NCI-H2029 treated with DMSO at 0.1 percent for 48 hours (cell line): ENCODE measurements at regions not wholly inside any gene's neighbourhood (a gene's known extent, or its start where the extent isn't known, plus 50 kb on each side); places are given as distances from the start of the nearest gene placed in this dataset.

Source experiments
- DNase-seq: peaks from one replicate; lab custom pipeline; 2025; lab: John Stamatoyannopoulos, UW

DNA sequence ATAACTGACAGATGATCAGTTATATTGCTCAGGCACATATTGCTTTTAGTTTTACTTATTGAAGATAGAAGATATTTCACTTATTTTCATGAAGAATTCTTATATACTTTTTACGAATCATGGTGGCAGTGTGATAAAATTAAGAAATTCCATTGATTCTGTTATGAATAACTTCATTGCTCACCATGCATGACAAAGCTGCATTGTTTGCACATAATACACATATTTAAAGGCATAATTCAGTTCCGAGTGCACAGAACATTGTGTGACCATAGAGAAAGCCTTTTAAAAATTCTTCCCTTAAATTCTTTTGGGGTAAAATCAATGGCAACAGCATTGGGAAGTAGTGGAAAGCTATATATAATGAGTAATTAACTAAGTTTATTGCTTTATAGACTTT is 82.5 kb upstream of the NAALADL2 start:
- no peak for DNase-seq

DNA sequence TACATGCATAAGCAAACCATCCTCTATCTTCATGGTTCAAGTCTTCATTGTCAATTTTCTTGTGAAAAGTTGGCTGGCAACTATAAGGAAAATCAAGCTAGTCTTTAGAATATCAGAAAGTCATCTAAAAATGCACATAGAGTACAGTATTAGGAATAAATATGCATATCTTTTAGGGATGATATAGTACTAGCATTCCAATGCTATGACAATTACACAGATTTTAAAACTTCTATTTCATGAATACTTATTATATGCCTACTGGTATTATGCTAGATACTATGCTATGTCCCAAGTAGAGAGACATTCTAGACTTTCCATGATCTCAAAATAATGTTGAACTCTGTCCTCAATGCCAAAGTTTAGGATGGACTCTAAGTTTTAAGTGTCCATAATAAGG is 81.3 kb upstream of the NAALADL2 start:
- no peak for DNase-seq

DNA sequence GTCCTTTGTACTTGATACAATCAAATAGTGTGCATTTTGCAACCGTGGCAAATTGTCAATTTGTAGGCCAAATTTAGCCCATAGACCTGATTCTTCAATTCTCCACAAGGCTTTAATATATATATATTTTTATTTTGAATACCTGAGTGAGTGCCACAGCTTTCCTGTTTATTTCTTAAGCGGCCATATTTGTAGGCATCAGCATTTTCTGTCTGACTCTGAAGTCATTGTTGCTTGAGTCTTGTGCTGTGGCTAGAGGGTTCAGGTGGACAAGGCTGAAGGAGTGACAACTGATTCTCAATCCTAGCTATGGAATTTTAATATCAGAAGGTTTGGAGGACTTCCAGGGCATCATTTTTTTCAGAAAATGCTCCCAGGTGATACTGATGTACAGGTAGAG is 75.6 kb upstream of the NAALADL2 start:
- DNase-seq = no peak

DNA sequence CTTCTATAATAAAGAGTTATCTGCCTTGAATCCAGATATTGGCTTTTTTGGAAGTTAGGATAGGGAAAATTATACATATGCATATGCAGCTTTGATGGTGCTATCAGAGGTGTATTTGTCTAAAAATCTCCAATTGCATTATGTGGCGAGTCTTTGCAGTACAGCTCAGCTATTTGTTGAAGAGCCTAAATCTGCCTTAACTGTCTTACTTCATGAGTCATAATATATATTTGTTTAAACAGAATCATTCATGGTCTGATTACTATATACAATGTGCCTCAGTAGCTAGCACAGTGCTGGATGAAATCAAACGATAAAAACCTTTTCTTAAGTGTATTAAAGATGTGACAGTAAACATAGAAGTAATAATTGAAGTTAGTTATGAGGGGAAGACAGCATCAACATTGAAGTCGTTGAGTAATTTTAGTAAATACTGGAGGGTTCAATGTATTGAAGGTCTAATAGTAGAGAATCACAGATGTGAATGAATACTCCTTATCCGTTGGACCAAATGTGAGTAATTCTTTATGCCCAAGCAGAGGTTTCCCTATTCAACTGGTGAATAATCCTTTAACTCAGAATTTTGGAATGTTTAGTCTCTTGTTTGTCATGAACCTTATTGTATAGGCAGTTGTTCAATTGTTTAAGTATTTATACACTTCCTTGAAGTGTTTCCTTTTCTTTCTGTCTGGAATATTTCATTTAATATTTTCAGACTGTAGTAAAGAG is 74.8 kb upstream of the NAALADL2 start:
- no peak for DNase-seq

DNA sequence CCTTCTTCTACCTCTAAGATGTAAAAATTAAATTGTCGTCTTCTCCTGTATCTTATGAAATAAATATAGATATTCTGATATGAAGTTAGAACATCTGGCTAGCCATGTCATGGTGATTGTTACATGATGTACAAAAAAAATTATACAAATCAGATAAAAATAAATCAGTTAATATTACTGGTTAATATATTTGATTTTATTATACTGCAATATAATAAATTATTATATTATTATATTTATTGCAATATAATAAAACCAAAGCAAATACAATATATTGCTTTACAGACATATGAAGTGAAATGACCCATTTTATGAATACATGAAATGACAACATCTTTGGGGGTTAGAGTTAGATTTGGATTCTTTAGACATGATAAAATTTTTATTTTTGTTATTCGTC is 72.3 kb upstream of the NAALADL2 start:
- DNase-seq = no peak

DNA sequence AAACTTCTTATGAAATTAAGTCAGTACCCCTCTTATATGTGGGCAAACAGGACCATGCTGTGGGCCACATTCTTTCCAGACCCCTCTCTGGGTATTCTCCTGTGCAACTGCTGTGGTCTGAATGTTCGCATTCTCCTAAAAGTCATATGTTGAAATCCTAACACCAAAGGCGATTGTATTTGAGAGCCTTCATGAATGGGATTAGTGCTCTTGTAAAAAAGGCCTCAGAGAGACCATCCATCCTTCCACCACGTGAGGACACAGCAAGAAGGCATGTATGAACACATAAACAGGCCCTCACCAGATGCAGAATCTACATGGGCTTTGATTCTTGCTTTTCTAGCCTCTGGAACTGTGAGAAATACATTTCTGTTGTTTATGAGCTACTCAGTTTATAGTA is 68.0 kb upstream of the NAALADL2 start:
- no peak for DNase-seq

DNA sequence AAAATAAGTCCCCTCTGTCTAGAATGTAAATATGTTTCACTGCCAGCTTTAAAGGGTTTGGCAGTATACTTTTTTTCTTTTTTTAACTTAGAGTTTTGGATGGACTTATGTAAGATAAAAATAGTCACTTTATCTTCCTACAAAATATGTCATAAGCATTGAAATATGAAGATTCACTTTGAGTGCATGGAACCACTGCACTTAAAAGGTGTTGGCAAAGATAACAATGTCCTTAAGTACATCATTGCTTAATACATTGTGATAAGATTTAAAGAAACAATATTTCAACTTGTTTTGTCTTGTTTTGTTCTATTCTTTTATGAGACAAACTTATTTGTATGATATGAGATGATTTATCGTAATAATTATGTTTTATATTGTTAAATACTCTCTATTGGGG is 66.3 kb upstream of the NAALADL2 start:
- no peak for DNase-seq
